SK-N-MC (cell line): ENCODE measurements at regions not wholly inside any gene's neighbourhood (a gene's known extent, or its start where the extent isn't known, plus 50 kb on each side); places are given as distances from the start of the nearest gene placed in this dataset.

Experiments used
- EZH2 ChIP-seq: fragments of 200-600 bp; sonication (generic); IDR thresholded peaks from one replicate; pipeline ENCODE4 v1.6.1; 2017; ENCODE audit warnings: antibody characterized with exemption
- POLR2AphosphoS5 ChIP-seq: IDR thresholded peaks from 2 replicates; pipeline ENCODE4 v1.6.1; 2012; ENCODE audit warnings: mild to moderate bottlenecking, low read depth, low read length, borderline replicate concordance

- TF ChIP-seq EZH2 = no peak
- TF ChIP-seq POLR2AphosphoS5 = no peak
Observed at GRCh38 chr12:38540156-38540555, 223.6 kb downstream of the ALG10B start.
